ENCODE measurements at regions not wholly inside any gene's neighbourhood (a gene's known extent, or its start where the extent isn't known, plus 50 kb on each side); places are given as distances from the start of the nearest gene placed in this dataset.

GRCh38 chr1:86209346-86209745 is 52.8 kb upstream of the COL24A1 start:
- TF ChIP-seq CTCF (conservative IDR thresholded peaks at IDR 0.05; ENCODE audit: low read length) (no peak), EZH2phosphoT487 (IDR thresholded peaks at IDR 0.05; ENCODE audit: borderline replicate concordance, low read depth, low read length) (no peak)

Data from OCI-LY7 (cell line).